Coronary artery (tissue), 2 donors: ENCODE measurements at regions not wholly inside any gene's neighbourhood (a gene's known extent, or its start where the extent isn't known, plus 50 kb on each side); places are given as distances from the start of the nearest gene placed in this dataset.
"Not testable (repeated sequence)": the region's sequence is repeated elsewhere in the genome, so short reads cannot be mapped to it uniquely, and the experiment has no call there.

Experiments
- DNase-seq: peaks from one replicate; pipeline ENCODE4 v3.0.0-alpha.2; 2017; ENCODE audit warnings: low spot score
- H3K27ac ChIP-seq, 2 donors: fragments of 200-600 bp; sonication (generic); one replicate each; pipeline ENCODE4 v1.5.1; 2016 to 2019
- H3K4me3 ChIP-seq: fragments of 200-600 bp; sonication (generic); 2 replicates; pipeline ENCODE4 v1.5.1; 2016; ENCODE audit warnings: mild to moderate bottlenecking, moderate library complexity
- CTCF ChIP-seq: fragments of 200-600 bp; sonication (generic); IDR thresholded peaks from one replicate; pipeline ENCODE4 v1.5.1; 2019; ENCODE audit warnings: antibody characterized with exemption

DNA sequence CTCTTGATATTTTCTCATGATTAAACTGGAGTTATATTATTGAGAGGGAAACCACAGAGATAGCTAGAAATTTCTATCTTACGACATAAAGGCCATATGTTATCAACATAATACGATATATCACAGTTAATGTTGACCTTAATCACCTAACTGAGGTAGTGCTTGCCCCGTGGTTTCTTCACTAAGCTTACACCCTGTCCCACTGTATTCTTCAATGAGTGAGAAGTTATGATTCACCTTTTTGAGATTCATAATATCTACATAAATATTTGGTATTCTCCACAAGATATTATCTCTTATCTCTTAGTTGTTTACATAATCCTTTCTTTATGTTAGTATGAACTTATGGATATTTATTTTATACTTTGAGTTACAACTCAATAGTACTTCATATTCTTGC is 1714.1 kb downstream of the BRINP3 start:
- no peak for DNase-seq
- H3K27ac ChIP-seq = no peak overlapping the region
- TF ChIP-seq CTCF = no peak
- no peak overlapping the region for H3K4me3 ChIP-seq

GRCh38 chr1:188769181-188769580 is 1708.5 kb downstream of the BRINP3 start:
- DNase-seq = no peak
- no peak overlapping the region for H3K4me3 ChIP-seq
- TF ChIP-seq CTCF = no peak
- H3K27ac ChIP-seq = no peak overlapping the region

- no peak for DNase-seq
- Histone ChIP-seq H3K4me3 (no peak overlapping the region), H3K27ac (no peak overlapping the region)
- no peak for TF ChIP-seq CTCF
Observed at GRCh38 chr1:188769936-188770335, 1707.7 kb downstream of the BRINP3 start.

GRCh38 chr1:188778578-188778977 is 1699.1 kb downstream of the BRINP3 start:
- H3K27ac ChIP-seq = no peak overlapping the region
- TF ChIP-seq CTCF = no peak
- no peak overlapping the region for H3K4me3 ChIP-seq
- no peak for DNase-seq

- TF ChIP-seq CTCF = no peak
- Histone ChIP-seq H3K27ac (no peak overlapping the region), H3K4me3 (no peak overlapping the region)
- DNase-seq = no peak
Observed at GRCh38 chr1:188782220-188782841, 1695.3 kb downstream of the BRINP3 start.

- TF ChIP-seq CTCF = no peak
Observed at GRCh38 chr1:188794969-188795368, 1682.7 kb downstream of the BRINP3 start.

DNA sequence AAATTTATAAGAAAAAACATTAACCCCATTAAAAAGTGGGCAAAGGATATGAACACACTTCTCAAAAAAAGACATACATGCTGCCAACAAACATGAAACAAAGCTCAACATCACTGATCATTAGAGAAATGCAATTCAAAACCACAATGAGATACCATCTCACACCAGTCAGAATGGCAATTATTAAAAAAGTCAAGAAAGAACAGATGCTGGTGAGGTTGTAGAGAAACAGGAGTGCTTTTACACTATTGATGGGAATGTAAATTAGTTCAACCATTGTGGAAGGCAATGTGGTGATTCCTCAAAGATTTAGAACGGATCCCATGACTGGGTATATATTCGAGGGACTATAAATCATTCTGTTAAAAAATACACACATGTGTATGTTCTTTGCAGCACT is 1665.5 kb downstream of the BRINP3 start:
- not testable (repeated sequence) for DNase-seq, H3K4me3 ChIP-seq, H3K27ac ChIP-seq

More at GRCh38 chr1:188794969-188795368, 1682.7 kb downstream of the BRINP3 start:
- H3K4me3 ChIP-seq = no peak overlapping the region
- DNase-seq = no peak
- no peak overlapping the region for H3K27ac ChIP-seq

GRCh38 chr1:188812836-188813573 is 1664.7 kb downstream of the BRINP3 start:
- not testable (repeated sequence) for H3K4me3 ChIP-seq, DNase-seq, H3K27ac ChIP-seq
